Duodenal mucosa (tissue), 2 donors: ENCODE measurements at regions not wholly inside any gene's neighbourhood (a gene's known extent, or its start where the extent isn't known, plus 50 kb on each side); places are given as distances from the start of the nearest gene placed in this dataset.
"Not testable (repeated sequence)": the region's sequence is repeated elsewhere in the genome, so short reads cannot be mapped to it uniquely, and the experiment has no call there.

Source experiments
- H3K27ac ChIP-seq: one replicate; pipeline ENCODE4 v1.7.0; 2013; ENCODE audit warnings: low read depth, low read length
- H3K27me3 ChIP-seq, 2 donors: one replicate each; pipeline ENCODE4 v1.7.0; 2013; ENCODE audit warnings: low read length in 2 of 2, control low read depth in 1 of 2; ENCODE audit not compliant: insufficient read depth in 2 of 2, control insufficient read depth in 1 of 2
- H3K36me3 ChIP-seq, 2 donors: one replicate each; pipeline ENCODE4 v1.7.0; 2013; ENCODE audit warnings: low read length in 2 of 2, control low read depth in 1 of 2; ENCODE audit not compliant: insufficient read depth in 2 of 2, control insufficient read depth in 1 of 2
- H3K4me1 ChIP-seq, 2 donors: one replicate each; pipeline ENCODE4 v1.7.0; 2013; ENCODE audit warnings: low read length in 2 of 2, control low read depth in 1 of 2; ENCODE audit not compliant: insufficient read depth in 2 of 2, control insufficient read depth in 1 of 2
- H3K4me3 ChIP-seq, 2 donors: one replicate each; pipeline ENCODE4 v1.7.0; 2013; ENCODE audit warnings: low read length in 2 of 2, low read depth in 1 of 2
- H3K9ac ChIP-seq, 2 donors: one replicate each; pipeline ENCODE4 v1.7.0; 2013; ENCODE audit warnings: low read length in 2 of 2, low read depth in 1 of 2
- H3K9me3 ChIP-seq, 2 donors: one replicate each; pipeline ENCODE4 v1.7.0; 2013; ENCODE audit warnings: low read length in 2 of 2, control low read depth in 1 of 2; ENCODE audit not compliant: control insufficient read depth in 1 of 2

DNA sequence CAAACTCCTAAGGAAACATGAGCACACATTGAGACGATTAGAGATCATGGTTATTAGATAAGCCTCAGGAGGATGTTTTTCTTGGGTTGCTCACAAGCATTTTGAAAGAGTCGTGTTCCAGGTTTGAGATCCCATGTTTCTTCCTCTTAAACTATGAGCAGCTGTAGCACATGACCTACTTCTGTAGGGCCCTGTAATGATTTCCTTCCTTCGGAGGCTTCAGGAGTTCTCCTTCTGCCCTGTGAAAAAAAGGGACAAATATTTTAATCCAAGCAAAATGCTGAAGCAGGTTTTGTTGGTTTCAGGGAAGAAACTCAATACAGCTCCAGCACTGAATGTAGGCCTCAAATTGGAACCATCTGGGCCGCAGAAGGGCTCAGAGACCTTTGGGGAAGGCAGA is 82.6 kb downstream of the POU3F3 start:
- Histone ChIP-seq H3K9ac (no peak overlapping the region), H3K27ac (no peak overlapping the region), H3K9me3 (no peaks in the 10 kb centered on the region), H3K4me3 (no peak overlapping the region), H3K36me3 (no peaks in the 10 kb centered on the region), H3K4me1 (no peaks in the 10 kb centered on the region), H3K27me3 (no peaks in the 10 kb centered on the region)

DNA sequence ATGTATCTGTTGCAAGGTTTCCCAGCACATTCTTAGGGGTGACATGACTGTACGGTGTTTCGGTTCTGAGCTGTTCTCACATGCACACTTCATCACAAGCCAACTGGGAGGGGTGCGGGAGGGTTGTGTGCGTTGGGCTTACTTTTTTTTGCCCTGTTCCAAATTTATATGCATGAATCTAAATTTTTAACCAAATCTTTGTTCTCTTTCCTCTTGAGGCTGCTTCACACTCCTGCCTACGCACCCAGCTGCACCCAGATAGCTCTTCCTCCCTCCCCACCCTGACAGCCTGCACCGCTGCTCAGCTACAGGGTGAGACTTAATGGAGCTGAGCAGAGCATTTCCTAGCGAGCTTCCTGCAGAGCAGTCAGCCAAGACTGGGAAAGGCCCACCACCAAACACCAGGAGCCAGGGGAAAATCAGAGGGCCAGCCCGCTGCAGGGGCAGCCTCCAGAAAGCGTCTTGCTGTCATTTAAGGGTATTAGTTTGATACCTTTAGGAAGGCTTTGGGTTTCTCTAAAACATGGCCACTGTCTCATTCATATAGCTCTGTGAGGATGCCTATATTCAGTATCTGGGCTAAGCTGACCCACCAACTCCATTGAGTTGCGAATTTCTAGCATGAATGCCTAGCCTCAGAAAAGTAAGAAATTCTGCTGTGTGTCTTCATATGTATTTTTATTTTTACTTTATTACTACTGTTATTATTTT is 84.5 kb downstream of the POU3F3 start:
- no peaks in the 10 kb centered on the region for H3K9me3 ChIP-seq
- no peak overlapping the region for H3K4me3 ChIP-seq
- H3K4me1 ChIP-seq, result no peaks in the 10 kb centered on the region
- H3K9ac ChIP-seq, result no peak overlapping the region
- H3K27me3 ChIP-seq, result no peaks in the 10 kb centered on the region
- no peaks in the 10 kb centered on the region for H3K36me3 ChIP-seq
- H3K27ac ChIP-seq, result no peak overlapping the region

- no peaks in the 10 kb centered on the region for H3K9me3 ChIP-seq
- H3K36me3 ChIP-seq, result no peaks in the 10 kb centered on the region
- no peak overlapping the region for H3K27ac ChIP-seq
- peak overlapping the region; percentile 56 to 57 for H3K4me3 ChIP-seq
- no peak overlapping the region for H3K9ac ChIP-seq
- no peaks in the 10 kb centered on the region for H3K4me1 ChIP-seq
- no peaks in the 10 kb centered on the region for H3K27me3 ChIP-seq
Observed at GRCh38 chr2:104939570-104940217, 85.8 kb downstream of the POU3F3 start.

DNA sequence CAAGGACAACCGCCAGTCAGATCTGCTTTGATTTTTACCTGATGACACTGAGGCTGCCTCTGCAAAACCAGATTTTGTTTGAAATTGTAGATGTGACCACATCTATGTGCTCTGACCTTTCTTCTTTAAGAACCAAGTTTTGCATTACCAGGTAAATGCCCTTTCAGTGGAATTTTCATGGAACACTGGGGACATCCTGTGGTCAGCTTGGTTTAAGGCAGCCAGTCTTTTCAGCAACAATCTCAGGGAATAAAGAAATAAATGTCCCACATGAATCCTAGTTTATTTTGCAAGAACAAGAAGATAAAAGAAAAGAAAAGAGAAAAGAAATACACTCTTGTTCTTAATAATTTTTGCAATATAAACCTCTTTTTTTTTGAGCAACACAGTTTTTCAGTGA is 90.6 kb downstream of the POU3F3 start:
- H3K27ac ChIP-seq, result no peak overlapping the region

GRCh38 chr2:104945121-104945520 is 91.2 kb downstream of the POU3F3 start:
- Histone ChIP-seq H3K27ac (no peak overlapping the region), H3K9ac (no peak overlapping the region), H3K36me3 (no peaks in the 10 kb centered on the region), H3K4me3 (no peak overlapping the region), H3K4me1 (no peaks in the 10 kb centered on the region), H3K9me3 (no peaks in the 10 kb centered on the region), H3K27me3 (peaks cover 10 to 13% of the 10 kb centered on the region in 2 donors)

More for the DNA sequence above, 90.6 kb downstream of the POU3F3 start:
- Histone ChIP-seq H3K4me3 (no peak overlapping the region), H3K9me3 (no peaks in the 10 kb centered on the region), H3K36me3 (no peaks in the 10 kb centered on the region), H3K9ac (no peak overlapping the region), H3K4me1 (no peaks in the 10 kb centered on the region), H3K27me3 (peaks cover 10 to 12% of the 10 kb centered on the region in 2 donors)

DNA sequence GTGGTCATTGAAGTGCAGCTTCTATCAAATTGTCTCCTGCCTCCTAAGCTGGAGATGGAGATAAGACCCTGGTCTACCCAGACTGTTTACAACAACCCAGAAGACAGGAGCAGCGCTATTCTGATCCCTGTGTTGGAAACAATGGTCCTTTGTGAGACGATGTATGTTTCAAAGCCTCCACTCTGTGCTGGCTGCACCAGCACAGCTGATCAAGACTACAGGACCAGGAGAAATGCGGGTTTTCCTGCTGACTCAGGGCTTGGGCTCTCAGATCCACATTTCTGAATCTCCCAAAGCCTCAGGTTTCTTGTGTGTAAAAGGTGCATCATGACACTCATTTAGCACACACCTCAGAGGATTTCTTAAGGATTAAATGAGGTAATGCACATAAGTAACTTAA is 92.0 kb downstream of the POU3F3 start:
- no peak overlapping the region for H3K4me3 ChIP-seq
- no peak overlapping the region for H3K9ac ChIP-seq

GRCh38 chr2:104947456-104947855 is 90.4 kb upstream of the MRPS9 start:
- peaks cover 10 to 15% of the 10 kb centered on the region in 2 donors for H3K27me3 ChIP-seq
- not testable (repeated sequence) for H3K4me1 ChIP-seq, H3K4me3 ChIP-seq, H3K36me3 ChIP-seq, H3K9me3 ChIP-seq, H3K27ac ChIP-seq, H3K9ac ChIP-seq

More for the DNA sequence above, 92.0 kb downstream of the POU3F3 start:
- H3K36me3 ChIP-seq, result no peaks in the 10 kb centered on the region
- H3K27me3 ChIP-seq, result peaks cover 10 to 15% of the 10 kb centered on the region in 2 donors
- H3K27ac ChIP-seq, result no peak overlapping the region
- H3K4me1 ChIP-seq, result no peaks in the 10 kb centered on the region
- H3K9me3 ChIP-seq, result no peaks in the 10 kb centered on the region

GRCh38 chr2:104952976-104953375 is 84.9 kb upstream of the MRPS9 start:
- peaks cover 3% of the 10 kb centered on the region in 2 donors for H3K27me3 ChIP-seq
- no peak overlapping the region for H3K9ac ChIP-seq
- no peak overlapping the region for H3K4me3 ChIP-seq
- H3K4me1 ChIP-seq, result no peaks in the 10 kb centered on the region
- no peak overlapping the region for H3K27ac ChIP-seq
- H3K9me3 ChIP-seq, result no peaks in the 10 kb centered on the region
- H3K36me3 ChIP-seq, result no peaks in the 10 kb centered on the region

DNA sequence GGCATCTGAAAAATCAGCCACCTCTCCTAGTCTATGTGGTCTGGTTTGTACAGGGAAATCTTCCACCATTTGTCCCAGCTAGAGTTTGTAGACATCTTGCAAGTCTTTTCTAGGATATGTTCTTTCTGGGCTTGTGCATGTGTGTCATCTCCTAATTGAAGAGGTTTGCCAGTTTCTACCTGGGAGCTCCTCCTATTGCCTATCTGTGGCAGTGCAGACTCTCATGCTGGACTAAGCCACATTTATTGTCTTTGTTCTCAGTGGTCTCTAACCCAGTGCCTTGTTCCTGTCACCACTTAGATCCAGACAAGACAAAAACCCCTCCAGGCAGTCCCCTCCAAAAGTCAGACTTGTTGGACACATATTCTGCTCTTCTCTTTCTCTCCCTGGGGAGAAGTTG is 72.0 kb upstream of the MRPS9 start:
- H3K4me3 ChIP-seq, result no peak overlapping the region
- no peaks in the 10 kb centered on the region for H3K27me3 ChIP-seq
- H3K36me3 ChIP-seq, result no peaks in the 10 kb centered on the region
- H3K9me3 ChIP-seq, result peaks cover 3 to 8% of the 10 kb centered on the region in 2 donors
- H3K27ac ChIP-seq, result no peak overlapping the region
- no peaks in the 10 kb centered on the region for H3K4me1 ChIP-seq
- H3K9ac ChIP-seq, result no peak overlapping the region

GRCh38 chr2:104969564-104969963 is 68.3 kb upstream of the MRPS9 start:
- no peak overlapping the region for H3K27ac ChIP-seq
- no peaks in the 10 kb centered on the region for H3K4me1 ChIP-seq
- H3K4me3 ChIP-seq, result no peak overlapping the region
- no peak overlapping the region for H3K9ac ChIP-seq
- H3K9me3 ChIP-seq, result peaks cover 0 to 3% of the 10 kb centered on the region in 2 donors
- H3K36me3 ChIP-seq, result no peaks in the 10 kb centered on the region
- no peaks in the 10 kb centered on the region for H3K27me3 ChIP-seq
